Rectal smooth muscle tissue (tissue), 1 donor: ENCODE measurements at regions not wholly inside any gene's neighbourhood (a gene's known extent, or its start where the extent isn't known, plus 50 kb on each side); places are given as distances from the start of the nearest gene placed in this dataset.

Experiments
- H3K27ac ChIP-seq: one replicate; pipeline ENCODE4 v1.7.0; 2013; ENCODE audit warnings: low read depth, low read length, inconsistent platforms
- H3K27me3 ChIP-seq: one replicate; pipeline ENCODE4 v1.7.0; 2013; ENCODE audit warnings: low read length; ENCODE audit not compliant: control insufficient read depth, insufficient read depth
- H3K36me3 ChIP-seq: one replicate; pipeline ENCODE4 v1.7.0; 2013; ENCODE audit warnings: low read length; ENCODE audit not compliant: control insufficient read depth, insufficient read depth
- H3K4me1 ChIP-seq: one replicate; pipeline ENCODE4 v1.7.0; 2013; ENCODE audit warnings: low read length; ENCODE audit not compliant: control insufficient read depth, insufficient read depth
- H3K4me3 ChIP-seq: one replicate; pipeline ENCODE4 v1.7.0; 2013; ENCODE audit warnings: low read length
- H3K9ac ChIP-seq: one replicate; pipeline ENCODE4 v1.7.0; 2013; ENCODE audit warnings: low read length

GRCh38 chr19:29436591-29437103 lies 89.1 kb upstream of the VSTM2B start:
- H3K27ac ChIP-seq = no peak overlapping the region
- H3K4me1 ChIP-seq = no peaks in the 10 kb centered on the region
- H3K4me3 ChIP-seq = no peak overlapping the region
- H3K36me3 ChIP-seq = no peaks in the 10 kb centered on the region
- no peak overlapping the region for H3K9ac ChIP-seq
- no peaks in the 10 kb centered on the region for H3K27me3 ChIP-seq

DNA sequence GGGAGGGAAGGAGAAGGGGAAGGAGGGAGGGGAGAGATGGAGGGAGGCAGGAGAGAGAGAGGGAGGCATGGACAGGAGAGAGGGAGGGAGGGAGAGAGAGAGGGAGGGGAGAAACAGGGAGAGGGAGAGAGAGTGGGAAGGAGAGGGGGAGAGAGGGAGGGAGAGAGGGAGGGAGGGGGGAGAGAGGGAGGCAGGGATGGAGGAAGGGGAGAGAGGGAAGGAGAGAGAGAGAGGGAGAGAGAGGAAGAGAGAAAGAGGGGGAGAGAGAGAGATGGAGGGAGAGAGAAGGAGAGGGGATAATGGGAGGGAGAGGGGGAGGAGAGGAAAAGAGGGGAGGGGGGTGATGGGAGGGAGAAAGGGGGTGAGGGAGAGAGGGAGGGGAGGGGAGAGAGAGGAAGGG lies 86.8 kb upstream of the VSTM2B start:
- Histone ChIP-seq H3K27me3 (no peaks in the 10 kb centered on the region), H3K27ac (no peak overlapping the region), H3K36me3 (no peaks in the 10 kb centered on the region), H3K4me1 (no peaks in the 10 kb centered on the region), H3K4me3 (no peak overlapping the region), H3K9ac (no peak overlapping the region)

GRCh38 chr19:29439688-29440550 lies 85.9 kb upstream of the VSTM2B start:
- Histone ChIP-seq H3K27me3 (no peaks in the 10 kb centered on the region), H3K4me1 (no peaks in the 10 kb centered on the region), H3K36me3 (no peaks in the 10 kb centered on the region), H3K4me3 (no peak overlapping the region), H3K9ac (no peak overlapping the region), H3K27ac (no peak overlapping the region)

DNA sequence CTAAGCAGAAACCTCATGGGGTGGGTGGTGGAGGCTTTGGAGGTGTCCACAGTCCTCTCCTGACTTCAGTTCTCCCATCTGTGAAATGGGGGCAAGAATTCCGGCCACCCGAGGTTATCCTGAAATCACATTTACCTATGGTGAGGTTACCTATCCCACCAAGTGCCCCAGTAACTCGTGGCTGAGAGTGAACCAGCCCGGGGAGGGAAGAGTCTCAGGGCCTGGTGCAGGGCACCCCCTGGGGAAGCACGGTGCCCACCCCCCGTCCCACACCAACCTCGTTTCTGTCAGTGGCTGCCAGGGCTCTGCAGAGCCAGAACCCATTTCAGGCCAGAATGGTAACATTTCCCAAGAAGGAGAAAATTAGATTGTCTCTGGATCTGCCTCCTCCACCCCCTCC lies 83.7 kb upstream of the VSTM2B start:
- H3K27me3 ChIP-seq = no peaks in the 10 kb centered on the region
- no peak overlapping the region for H3K27ac ChIP-seq
- no peak overlapping the region for H3K4me3 ChIP-seq
- no peak overlapping the region for H3K9ac ChIP-seq
- H3K36me3 ChIP-seq = no peaks in the 10 kb centered on the region
- no peaks in the 10 kb centered on the region for H3K4me1 ChIP-seq

GRCh38 chr19:29442910-29443309 lies 82.9 kb upstream of the VSTM2B start:
- no peak overlapping the region for H3K27ac ChIP-seq
- no peak overlapping the region for H3K4me3 ChIP-seq
- H3K36me3 ChIP-seq = no peaks in the 10 kb centered on the region
- no peaks in the 10 kb centered on the region for H3K27me3 ChIP-seq
- H3K9ac ChIP-seq = no peak overlapping the region
- no peaks in the 10 kb centered on the region for H3K4me1 ChIP-seq

DNA sequence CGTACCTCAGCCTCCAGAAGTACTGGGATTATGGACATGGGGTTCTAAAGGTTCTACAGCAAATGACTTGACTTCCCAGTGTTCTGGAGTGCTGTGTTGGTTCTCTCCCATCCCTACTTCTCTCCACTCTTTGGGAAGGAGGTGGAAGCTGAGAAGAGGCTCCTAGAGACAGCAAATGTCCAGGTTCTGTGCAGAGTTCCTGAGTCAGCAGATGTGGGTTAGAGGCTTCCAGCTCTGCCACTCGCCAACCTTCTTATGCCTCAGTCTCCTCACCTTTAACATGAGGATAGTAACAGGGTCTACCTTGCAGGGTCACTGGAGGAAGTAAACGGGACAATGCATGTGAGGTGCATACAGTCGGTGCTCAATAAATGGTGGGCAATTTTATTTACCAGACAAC lies 80.5 kb upstream of the VSTM2B start:
- Histone ChIP-seq H3K36me3 (no peaks in the 10 kb centered on the region), H3K4me1 (no peaks in the 10 kb centered on the region), H3K4me3 (no peak overlapping the region), H3K27me3 (no peaks in the 10 kb centered on the region), H3K9ac (no peak overlapping the region), H3K27ac (no peak overlapping the region)

GRCh38 chr19:29446361-29446760 lies 79.4 kb upstream of the VSTM2B start:
- Histone ChIP-seq H3K9ac (no peak overlapping the region), H3K4me1 (no peaks in the 10 kb centered on the region), H3K27ac (no peak overlapping the region), H3K36me3 (no peaks in the 10 kb centered on the region), H3K4me3 (no peak overlapping the region), H3K27me3 (no peaks in the 10 kb centered on the region)

GRCh38 chr19:29448046-29448445 lies 77.7 kb upstream of the VSTM2B start:
- Histone ChIP-seq H3K36me3 (no peaks in the 10 kb centered on the region), H3K4me3 (no peak overlapping the region), H3K9ac (no peak overlapping the region), H3K27ac (no peak overlapping the region), H3K4me1 (no peaks in the 10 kb centered on the region), H3K27me3 (no peaks in the 10 kb centered on the region)

DNA sequence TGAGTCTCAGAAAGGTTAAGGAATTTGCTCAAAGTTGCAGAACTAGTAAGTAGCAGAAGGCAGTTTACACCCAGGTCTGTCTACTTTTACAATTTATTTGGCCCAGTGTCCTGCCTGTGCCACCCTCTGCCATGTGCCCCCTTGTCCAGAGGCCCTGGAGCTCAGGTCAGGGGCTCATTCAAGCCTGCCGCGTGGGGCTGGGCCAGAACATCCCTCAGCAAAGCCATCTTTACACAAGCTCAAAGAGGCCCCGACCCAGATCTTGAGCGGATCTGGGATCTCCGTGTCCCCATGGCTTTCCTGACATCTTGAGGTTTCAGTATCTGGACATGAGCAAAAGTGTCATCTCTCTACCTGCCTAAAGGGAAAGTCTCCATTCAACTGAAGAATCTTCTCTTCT lies 76.4 kb upstream of the VSTM2B start:
- H3K36me3 ChIP-seq = no peaks in the 10 kb centered on the region
- no peak overlapping the region for H3K9ac ChIP-seq
- no peaks in the 10 kb centered on the region for H3K4me1 ChIP-seq
- H3K27me3 ChIP-seq = no peaks in the 10 kb centered on the region
- no peak overlapping the region for H3K4me3 ChIP-seq
- no peak overlapping the region for H3K27ac ChIP-seq

GRCh38 chr19:29450306-29450705 lies 75.5 kb upstream of the VSTM2B start:
- H3K4me1 ChIP-seq = no peaks in the 10 kb centered on the region
- H3K27ac ChIP-seq = no peak overlapping the region
- H3K9ac ChIP-seq = no peak overlapping the region
- no peaks in the 10 kb centered on the region for H3K36me3 ChIP-seq
- no peaks in the 10 kb centered on the region for H3K27me3 ChIP-seq
- no peak overlapping the region for H3K4me3 ChIP-seq

- Histone ChIP-seq H3K27me3 (no peaks in the 10 kb centered on the region), H3K9ac (no peak overlapping the region), H3K27ac (no peak overlapping the region), H3K4me3 (no peak overlapping the region), H3K36me3 (no peaks in the 10 kb centered on the region), H3K4me1 (no peaks in the 10 kb centered on the region)
These were observed 75.0 kb upstream of the VSTM2B start for GRCh38 chr19:29450812-29451211.

- Histone ChIP-seq H3K4me1 (no peaks in the 10 kb centered on the region), H3K4me3 (no peak overlapping the region), H3K27me3 (no peaks in the 10 kb centered on the region), H3K36me3 (no peaks in the 10 kb centered on the region), H3K9ac (no peak overlapping the region), H3K27ac (no peak overlapping the region)
These were observed 71.7 kb upstream of the VSTM2B start for GRCh38 chr19:29454109-29454508.

- Histone ChIP-seq H3K4me1 (no peaks in the 10 kb centered on the region), H3K4me3 (no peak overlapping the region), H3K9ac (no peak overlapping the region), H3K36me3 (no peaks in the 10 kb centered on the region), H3K27me3 (no peaks in the 10 kb centered on the region), H3K27ac (no peak overlapping the region)
These were observed 68.4 kb upstream of the VSTM2B start for GRCh38 chr19:29457413-29457812.
